OCI-LY1 (cell line): ENCODE measurements at regions not wholly inside any gene's neighbourhood (a gene's known extent, or its start where the extent isn't known, plus 50 kb on each side); places are given as distances from the start of the nearest gene placed in this dataset.

Source experiments
- CTCF ChIP-seq: fragments of 200-600 bp; sonication (generic), shearing (Covaris generic); IDR thresholded peaks from 2 replicates; pipeline ENCODE4 v1.5.1; 2017; ENCODE audit warnings: mild to moderate bottlenecking, antibody characterized with exemption, low read length, moderate library complexity, mixed read lengths
- EZH2 ChIP-seq: fragments of 200-600 bp; sonication (generic), shearing (Covaris generic); IDR thresholded peaks from 2 replicates; pipeline ENCODE4 v1.8.0; 2017; ENCODE audit warnings: borderline replicate concordance, mixed run types, mild to moderate bottlenecking, antibody characterized with exemption, low read length, moderate library complexity, mixed read lengths

DNA sequence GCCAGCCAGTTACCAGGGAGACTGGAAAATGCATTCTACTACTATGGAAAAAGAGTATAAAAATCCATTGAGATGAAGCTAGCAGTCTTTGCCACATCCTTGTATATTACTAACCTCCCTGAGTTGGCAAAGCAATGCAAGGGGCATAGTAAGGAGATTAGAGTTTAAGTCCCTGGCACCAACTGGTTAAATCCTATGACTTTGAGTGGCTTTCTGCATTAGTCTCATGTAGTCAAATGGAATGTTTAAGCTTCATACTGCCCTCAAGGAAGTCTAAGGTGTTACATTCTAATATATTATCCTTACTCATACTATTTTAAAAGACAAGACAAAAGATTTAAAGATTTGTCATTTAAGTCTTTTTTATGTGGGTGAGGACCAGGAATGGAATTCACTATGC, 110.1 kb downstream of the INHBA start:
- TF ChIP-seq CTCF (no peak), EZH2 (no peak)
